ENCODE measurements at regions not wholly inside any gene's neighbourhood (a gene's known extent, or its start where the extent isn't known, plus 50 kb on each side); places are given as distances from the start of the nearest gene placed in this dataset.

GRCh38 chr10:124346831-124347230 is 71.9 kb downstream of the OAT start:
- no peak for DNase-seq (ENCODE audit: low spot score)

GRCh38 chr10:124345521-124345920 is 73.2 kb downstream of the OAT start:
- no peak for DNase-seq (ENCODE audit: low spot score)

- no peak for DNase-seq (ENCODE audit: low spot score)
Observed at GRCh38 chr10:124344931-124345330, 73.8 kb downstream of the OAT start.

GRCh38 chr10:124344266-124344590 is 74.5 kb downstream of the OAT start:
- DNase-seq (ENCODE audit: low spot score), result no peak

GRCh38 chr10:124343351-124344265 is 75.1 kb downstream of the OAT start:
- DNase-seq (ENCODE audit: low spot score), result no peak

GRCh38 chr10:124342821-124343170 is 75.9 kb downstream of the OAT start:
- DNase-seq (ENCODE audit: low spot score), result no peak

GRCh38 chr10:124342136-124342820 is 76.4 kb downstream of the OAT start:
- DNase-seq (ENCODE audit: low spot score), result no peak

GRCh38 chr10:124341768-124342135 is 77.0 kb downstream of the OAT start:
- no peak for DNase-seq (ENCODE audit: low spot score)

- no peak for DNase-seq (ENCODE audit: low spot score)
Observed at GRCh38 chr10:124340033-124340760, 78.5 kb downstream of the OAT start.

GRCh38 chr10:124339119-124340032 is 79.3 kb downstream of the OAT start:
- no peak for DNase-seq (ENCODE audit: low spot score)

- DNase-seq (ENCODE audit: low spot score), result no peak
Observed at GRCh38 chr10:124338276-124338925, 80.3 kb downstream of the OAT start.

GRCh38 chr10:124336186-124336585 is 82.5 kb downstream of the OAT start:
- DNase-seq (ENCODE audit: low spot score), result no peak

- DNase-seq (ENCODE audit: low spot score), result no peak
Observed at GRCh38 chr10:124333931-124334330, 84.8 kb downstream of the OAT start.

GRCh38 chr10:124332426-124332825 is 86.3 kb downstream of the OAT start:
- DNase-seq (ENCODE audit: low spot score), result no peak

GRCh38 chr10:124329941-124330340 is 88.8 kb downstream of the OAT start:
- DNase-seq (ENCODE audit: low spot score), result no peak

- no peak for DNase-seq (ENCODE audit: low spot score)
Observed at GRCh38 chr10:124329362-124329761, 89.4 kb downstream of the OAT start.

- DNase-seq (ENCODE audit: low spot score), result peak; percentile 51
Observed at GRCh38 chr10:124328477-124329220, 90.1 kb downstream of the OAT start.

- DNase-seq (ENCODE audit: low spot score), result no peak
Observed at GRCh38 chr10:124325998-124326636, 92.6 kb downstream of the OAT start.

- no peak for DNase-seq (ENCODE audit: low spot score)
Observed at GRCh38 chr10:124325633-124325914, 93.1 kb downstream of the OAT start.

- DNase-seq (ENCODE audit: low spot score), result no peak
Observed at GRCh38 chr10:124324856-124325632, 93.7 kb downstream of the OAT start.
